ENCODE measurements at regions not wholly inside any gene's neighbourhood (a gene's known extent, or its start where the extent isn't known, plus 50 kb on each side); places are given as distances from the start of the nearest gene placed in this dataset.

DNA sequence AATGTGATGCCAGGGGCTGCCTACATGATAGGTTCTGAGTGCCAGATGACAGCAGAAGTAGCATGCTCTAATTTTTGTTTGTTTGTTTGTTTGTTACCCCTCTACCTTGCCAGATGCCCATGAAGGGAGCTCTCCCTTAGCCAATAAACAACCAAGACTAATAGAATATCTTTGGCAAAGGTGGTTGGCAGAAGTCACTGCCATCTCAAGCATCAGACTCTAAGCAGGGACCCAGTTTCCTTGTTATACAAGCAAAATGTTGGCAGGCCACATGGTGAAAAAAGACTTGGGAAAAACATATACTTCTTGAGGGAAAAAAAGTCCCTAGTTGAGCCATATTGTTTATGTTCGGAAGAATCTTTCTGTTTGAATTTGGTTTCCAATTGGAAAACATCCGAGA is 609.0 kb upstream of the CFAP20DC start:
- ChIA-PET CTCF (no interaction called here), POLR2A (no interaction called here)
- TF ChIP-seq TARDBP (IDR thresholded peaks at IDR 0.05) = no peak
- TF ChIP-seq FOXA1 (IDR thresholded peaks at IDR 0.05) = no peak
- no peak for TF ChIP-seq SUZ12 (IDR thresholded peaks at IDR 0.05)
- no peak for TF ChIP-seq LEF1 (IDR thresholded peaks at IDR 0.05; ENCODE audit: borderline replicate concordance)
- no peak for TF ChIP-seq BHLHE40 (IDR thresholded peaks at IDR 0.05; ENCODE audit: borderline replicate concordance)
- TF ChIP-seq NFRKB (IDR thresholded peaks at IDR 0.05) = no peak
- TF ChIP-seq, protein P1, sequence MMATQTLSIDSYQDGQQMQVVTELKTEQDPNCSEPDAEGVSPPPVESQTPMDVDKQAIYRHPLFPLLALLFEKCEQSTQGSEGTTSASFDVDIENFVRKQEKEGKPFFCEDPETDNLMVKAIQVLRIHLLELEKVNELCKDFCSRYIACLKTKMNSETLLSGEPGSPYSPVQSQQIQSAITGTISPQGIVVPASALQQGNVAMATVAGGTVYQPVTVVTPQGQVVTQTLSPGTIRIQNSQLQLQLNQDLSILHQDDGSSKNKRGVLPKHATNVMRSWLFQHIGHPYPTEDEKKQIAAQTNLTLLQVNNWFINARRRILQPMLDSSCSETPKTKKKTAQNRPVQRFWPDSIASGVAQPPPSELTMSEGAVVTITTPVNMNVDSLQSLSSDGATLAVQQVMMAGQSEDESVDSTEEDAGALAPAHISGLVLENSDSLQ (IDR thresholded peaks at IDR 0.05) = no peak
- no peak for TF ChIP-seq FOXM1 (IDR thresholded peaks at IDR 0.05; ENCODE audit: borderline replicate concordance)
- no peak for TF ChIP-seq ZNF384 (IDR thresholded peaks at IDR 0.05)
- no peak for TF ChIP-seq SP1 (IDR thresholded peaks at IDR 0.05)
- no peak for TF ChIP-seq ARNT (IDR thresholded peaks at IDR 0.05)
- TF ChIP-seq HDGF (IDR thresholded peaks at IDR 0.05; ENCODE audit: borderline replicate concordance) = no peak
- no peak for TF ChIP-seq ELF4 (IDR thresholded peaks at IDR 0.05)
- TF ChIP-seq L3MBTL2 (conservative IDR thresholded peaks at IDR 0.05) = no peak
- no peak for TF ChIP-seq FOXK2 (IDR thresholded peaks at IDR 0.05)
- no peak for TF ChIP-seq CTBP1 (IDR thresholded peaks at IDR 0.05; ENCODE audit: borderline replicate concordance)
- no peak for DNase-seq (ENCODE audit: extremely low spot score)

DNA sequence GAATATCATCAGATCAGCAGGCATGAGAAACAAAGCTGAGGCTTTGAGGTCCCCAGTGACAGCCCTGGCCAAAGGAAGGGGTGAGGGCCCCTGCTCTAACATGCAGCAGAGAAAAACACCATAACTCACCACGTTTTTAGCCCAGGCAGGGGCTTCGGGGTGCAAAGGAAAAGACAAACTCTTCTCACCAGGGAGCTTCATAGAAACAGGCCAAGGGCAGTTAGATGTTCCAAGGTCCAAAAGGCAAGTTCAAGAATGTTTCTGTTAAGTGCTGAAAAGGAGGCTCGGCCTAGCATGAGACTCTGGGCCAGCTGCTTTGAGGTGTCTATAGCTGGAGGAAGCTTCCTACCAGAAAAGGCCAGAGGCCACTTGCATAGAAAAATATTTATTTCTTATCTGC is 608.4 kb upstream of the CFAP20DC start:
- DNase-seq (ENCODE audit: extremely low spot score) = no peak
- POLR2A ChIA-PET = no interaction called here
- CTCF ChIA-PET = no interaction called here
- TF ChIP-seq L3MBTL2 (conservative IDR thresholded peaks at IDR 0.05) (no peak), FOXK2 (IDR thresholded peaks at IDR 0.05) (no peak)

DNA sequence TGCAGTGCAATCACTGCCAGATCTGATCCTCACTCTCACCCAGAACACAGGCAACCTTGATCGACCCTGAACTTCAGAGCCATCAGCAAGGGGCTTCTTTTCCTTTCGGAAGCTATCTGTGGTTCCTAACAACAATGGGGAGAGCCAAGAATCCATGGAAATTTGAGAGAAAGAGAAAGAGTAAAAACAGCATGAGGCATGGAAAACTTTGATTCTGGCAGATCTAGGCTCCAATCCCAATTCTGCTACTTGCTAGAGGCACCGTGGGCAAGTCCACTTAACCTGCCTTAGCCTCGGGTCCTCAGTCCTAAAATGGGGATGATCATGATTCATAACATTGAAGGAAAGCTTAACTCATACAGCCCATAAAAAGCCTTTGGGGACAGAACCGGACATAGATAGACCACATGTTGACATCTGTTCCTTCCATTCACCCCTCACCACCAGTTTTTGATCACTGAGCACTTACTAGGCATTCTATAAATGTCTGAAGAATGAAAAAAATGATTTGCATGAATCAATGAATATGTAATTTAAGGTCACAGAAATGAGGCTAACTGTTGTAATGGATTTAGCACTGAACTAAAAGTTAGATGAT is 605.7 kb upstream of the CFAP20DC start:
- CTCF ChIA-PET = interaction anchor here (0.7 kb wide), 1 partner anchor 11 kb away, joined by 4 read pairs; no protein-coding TSS in a partner anchor
- no peak for DNase-seq (ENCODE audit: extremely low spot score)
- POLR2A ChIA-PET = no interaction called here
- TF ChIP-seq FOXA1 (IDR thresholded peaks at IDR 0.05) = no peak
- no peak for TF ChIP-seq SUZ12 (IDR thresholded peaks at IDR 0.05)

- CTCF ChIA-PET = interaction anchor here (0.7 kb wide), 1 partner anchor 10 kb away, joined by 4 read pairs; no protein-coding TSS in a partner anchor
- no peak for TF ChIP-seq SP1 (IDR thresholded peaks at IDR 0.05)
- no peak for TF ChIP-seq SUZ12 (IDR thresholded peaks at IDR 0.05)
- no peak for TF ChIP-seq FOXK2 (IDR thresholded peaks at IDR 0.05)
- TF ChIP-seq LEF1 (IDR thresholded peaks at IDR 0.05; ENCODE audit: borderline replicate concordance) = no peak
- TF ChIP-seq, protein P1 (IDR thresholded peaks at IDR 0.05) = no peak
- no peak for TF ChIP-seq CTBP1 (IDR thresholded peaks at IDR 0.05; ENCODE audit: borderline replicate concordance)
- no peak for TF ChIP-seq HDGF (IDR thresholded peaks at IDR 0.05; ENCODE audit: borderline replicate concordance)
- POLR2A ChIA-PET = no interaction called here
- DNase-seq (ENCODE audit: extremely low spot score) = no peak
Observed at GRCh38 chr3:59654480-59655417, 604.9 kb upstream of the CFAP20DC start.

DNA sequence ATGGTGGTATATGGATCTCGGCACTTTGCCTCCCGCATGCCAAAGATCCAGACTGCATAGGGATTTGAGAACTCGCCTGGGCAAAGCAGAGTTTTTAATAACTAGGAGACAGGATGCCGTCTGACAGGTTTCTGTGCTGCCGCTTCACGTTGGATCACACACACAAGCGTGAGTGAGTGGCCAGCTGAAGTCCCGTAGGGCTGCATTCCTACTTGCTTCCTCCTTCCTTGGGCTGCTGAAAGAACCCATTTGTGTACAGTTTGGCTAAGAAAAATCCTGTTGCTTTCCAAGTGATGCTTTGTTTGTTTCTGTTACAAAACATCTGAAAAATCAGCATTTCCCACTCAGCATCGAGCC is 604.3 kb upstream of the CFAP20DC start:
- ChIA-PET CTCF (no interaction called here), POLR2A (no interaction called here)
- DNase-seq (ENCODE audit: extremely low spot score) = no peak
- TF ChIP-seq SP1 (IDR thresholded peaks at IDR 0.05) = no peak
- no peak for TF ChIP-seq FOXM1 (IDR thresholded peaks at IDR 0.05; ENCODE audit: borderline replicate concordance)
- TF ChIP-seq TARDBP (IDR thresholded peaks at IDR 0.05) = no peak
- TF ChIP-seq BHLHE40 (IDR thresholded peaks at IDR 0.05; ENCODE audit: borderline replicate concordance) = no peak
- TF ChIP-seq CTBP1 (IDR thresholded peaks at IDR 0.05; ENCODE audit: borderline replicate concordance) = no peak
- TF ChIP-seq ELF4 (IDR thresholded peaks at IDR 0.05) = no peak
- TF ChIP-seq HDGF (IDR thresholded peaks at IDR 0.05; ENCODE audit: borderline replicate concordance) = no peak
- no peak for TF ChIP-seq ZNF384 (IDR thresholded peaks at IDR 0.05)
- TF ChIP-seq ARNT (IDR thresholded peaks at IDR 0.05) = no peak
- TF ChIP-seq L3MBTL2 (conservative IDR thresholded peaks at IDR 0.05) = no peak
- TF ChIP-seq FOXA1 (IDR thresholded peaks at IDR 0.05) = no peak
- no peak for TF ChIP-seq SUZ12 (IDR thresholded peaks at IDR 0.05)
- TF ChIP-seq LEF1 (IDR thresholded peaks at IDR 0.05; ENCODE audit: borderline replicate concordance) = no peak
- TF ChIP-seq NFRKB (IDR thresholded peaks at IDR 0.05) = no peak

DNA sequence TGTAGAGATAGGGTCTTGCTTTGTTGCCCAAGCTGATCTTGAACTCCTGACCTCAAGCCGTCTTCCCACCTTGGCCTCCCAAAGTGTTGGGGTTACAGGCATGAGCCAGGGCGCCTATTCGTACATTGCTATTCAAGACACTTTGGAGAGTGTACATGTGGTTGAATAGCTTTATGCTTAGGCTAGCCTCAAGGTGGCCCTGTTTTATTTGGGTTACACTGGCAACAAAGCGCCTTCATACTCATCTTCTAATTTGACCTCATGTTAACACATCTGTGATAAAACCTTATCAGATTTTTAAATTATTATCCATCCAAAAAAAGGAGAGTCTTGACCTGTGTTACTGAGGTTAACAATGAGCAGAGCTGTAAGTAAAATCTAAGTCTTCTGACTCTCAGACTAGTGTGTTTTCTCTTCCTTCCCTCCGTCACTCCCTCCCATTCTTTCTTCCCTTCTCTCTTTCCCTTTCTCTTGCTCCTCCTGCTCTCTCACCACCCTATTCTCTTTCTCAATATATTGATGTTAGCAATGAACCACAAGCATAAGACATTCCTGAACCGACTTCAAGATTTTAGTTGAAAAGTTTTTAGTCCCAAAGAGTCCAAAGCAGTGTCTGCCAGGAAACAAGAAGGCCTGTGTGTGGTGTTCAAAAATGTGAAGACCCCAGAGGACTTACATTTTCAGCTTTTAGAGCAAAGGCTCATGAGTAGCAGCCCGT is 603.7 kb upstream of the CFAP20DC start:
- POLR2A ChIA-PET = no interaction called here
- CTCF ChIA-PET = no interaction called here
- TF ChIP-seq ELF4 (IDR thresholded peaks at IDR 0.05) (no peak), ZNF384 (IDR thresholded peaks at IDR 0.05) (no peak), SP1 (IDR thresholded peaks at IDR 0.05) (no peak), HDGF (IDR thresholded peaks at IDR 0.05; ENCODE audit: borderline replicate concordance) (no peak), BHLHE40 (IDR thresholded peaks at IDR 0.05; ENCODE audit: borderline replicate concordance) (no peak), SUZ12 (IDR thresholded peaks at IDR 0.05) (no peak)

More for the DNA sequence above, 603.7 kb upstream of the CFAP20DC start:
- DNase-seq (ENCODE audit: extremely low spot score) = no peak
